Type B pancreatic cell (in vitro differentiated cells): ENCODE measurements at regions not wholly inside any gene's neighbourhood (a gene's known extent, or its start where the extent isn't known, plus 50 kb on each side); places are given as distances from the start of the nearest gene placed in this dataset.

Experiments used
- DNase-seq: peaks from one replicate; pipeline ENCODE4 v3.0.0; 2021; ENCODE audit warnings: mixed read lengths; ENCODE audit not compliant: unreplicated experiment; ENCODE audit errors: extremely low spot score
- H3K27ac Mint-ChIP-seq: 2 replicates; pipeline ENCODE4 v1.8.0; 2021; ENCODE audit warnings: mild to moderate bottlenecking, mixed read lengths
- H3K27me3 Mint-ChIP-seq: 2 replicates; pipeline ENCODE4 v1.8.0; 2021; ENCODE audit warnings: mixed read lengths
- H3K36me3 Mint-ChIP-seq: 2 replicates; pipeline ENCODE4 v1.8.0; 2021; ENCODE audit warnings: mixed read lengths
- H3K4me1 Mint-ChIP-seq: one replicate; pipeline ENCODE4 v1.8.0; 2021; ENCODE audit warnings: mixed read lengths; ENCODE audit not compliant: unreplicated experiment
- H3K4me3 Mint-ChIP-seq: 2 replicates; pipeline ENCODE4 v1.8.0; 2021; ENCODE audit warnings: mild to moderate bottlenecking, mixed read lengths
- H3K9me3 Mint-ChIP-seq: 2 replicates; pipeline ENCODE4 v1.8.0; 2021; ENCODE audit warnings: mixed read lengths
- CTCF ChIP-seq: fragments of 200-600 bp; sonication (generic); conservative IDR thresholded peaks from 2 replicates; pipeline ENCODE4 v1.5.0; 2021; ENCODE audit warnings: antibody characterized with exemption, mild to moderate bottlenecking

GRCh38 chr11:26847459-26847858 lies 125.6 kb upstream of the SLC5A12 start:
- Mint-ChIP-seq H3K9me3 (peaks cover 4% of the 10 kb centered on the region), H3K27me3 (no peaks in the 10 kb centered on the region), H3K36me3 (no peaks in the 10 kb centered on the region), H3K4me1 (peaks cover 23% of the 10 kb centered on the region), H3K27ac (no peak overlapping the region), H3K4me3 (no peak overlapping the region)
- DNase-seq = no peak
- no peak for TF ChIP-seq CTCF

- H3K27ac Mint-ChIP-seq = no peak overlapping the region
- H3K4me1 Mint-ChIP-seq = peaks cover 22% of the 10 kb centered on the region
- no peaks in the 10 kb centered on the region for H3K27me3 Mint-ChIP-seq
- peaks cover 4% of the 10 kb centered on the region for H3K9me3 Mint-ChIP-seq
- H3K36me3 Mint-ChIP-seq = no peaks in the 10 kb centered on the region
- no peak for DNase-seq
- TF ChIP-seq CTCF = no peak
- H3K4me3 Mint-ChIP-seq = no peak overlapping the region
These were observed 126.1 kb upstream of the SLC5A12 start for GRCh38 chr11:26847977-26848376.

GRCh38 chr11:26849036-26849435 lies 127.2 kb upstream of the SLC5A12 start:
- no peaks in the 10 kb centered on the region for H3K36me3 Mint-ChIP-seq
- peaks cover 4% of the 10 kb centered on the region for H3K9me3 Mint-ChIP-seq
- H3K27ac Mint-ChIP-seq = no peak overlapping the region

GRCh38 chr11:26851291-26851690 lies 129.4 kb upstream of the SLC5A12 start:
- Mint-ChIP-seq H3K4me3 (no peak overlapping the region), H3K27ac (no peak overlapping the region), H3K27me3 (no peaks in the 10 kb centered on the region), H3K4me1 (peaks cover 18% of the 10 kb centered on the region), H3K9me3 (peaks cover 4% of the 10 kb centered on the region), H3K36me3 (no peaks in the 10 kb centered on the region)
- no peak for DNase-seq
- no peak for TF ChIP-seq CTCF

More at GRCh38 chr11:26849036-26849435, 127.2 kb upstream of the SLC5A12 start:
- TF ChIP-seq CTCF = no peak
- Mint-ChIP-seq H3K27me3 (no peaks in the 10 kb centered on the region), H3K4me3 (peak overlapping the region; percentile 4), H3K4me1 (peaks cover 18% of the 10 kb centered on the region)
- no peak for DNase-seq

GRCh38 chr11:26851696-26852095 lies 129.8 kb upstream of the SLC5A12 start:
- no peak overlapping the region for H3K27ac Mint-ChIP-seq
- DNase-seq = no peak
- no peaks in the 10 kb centered on the region for H3K27me3 Mint-ChIP-seq

More at GRCh38 chr11:26851696-26852095, 129.8 kb upstream of the SLC5A12 start:
- H3K4me3 Mint-ChIP-seq = no peak overlapping the region
- H3K4me1 Mint-ChIP-seq = peaks cover 18% of the 10 kb centered on the region
- H3K36me3 Mint-ChIP-seq = no peaks in the 10 kb centered on the region
- H3K9me3 Mint-ChIP-seq = peaks cover 4% of the 10 kb centered on the region
- TF ChIP-seq CTCF = no peak
